Ammon's horn (tissue), 1 donor: ENCODE measurements at regions not wholly inside any gene's neighbourhood (a gene's known extent, or its start where the extent isn't known, plus 50 kb on each side); places are given as distances from the start of the nearest gene placed in this dataset.

Experiments
- DNase-seq: peaks from one replicate; pipeline ENCODE4 v3.0.0-alpha.2; 2016; ENCODE audit warnings: low spot score

DNA sequence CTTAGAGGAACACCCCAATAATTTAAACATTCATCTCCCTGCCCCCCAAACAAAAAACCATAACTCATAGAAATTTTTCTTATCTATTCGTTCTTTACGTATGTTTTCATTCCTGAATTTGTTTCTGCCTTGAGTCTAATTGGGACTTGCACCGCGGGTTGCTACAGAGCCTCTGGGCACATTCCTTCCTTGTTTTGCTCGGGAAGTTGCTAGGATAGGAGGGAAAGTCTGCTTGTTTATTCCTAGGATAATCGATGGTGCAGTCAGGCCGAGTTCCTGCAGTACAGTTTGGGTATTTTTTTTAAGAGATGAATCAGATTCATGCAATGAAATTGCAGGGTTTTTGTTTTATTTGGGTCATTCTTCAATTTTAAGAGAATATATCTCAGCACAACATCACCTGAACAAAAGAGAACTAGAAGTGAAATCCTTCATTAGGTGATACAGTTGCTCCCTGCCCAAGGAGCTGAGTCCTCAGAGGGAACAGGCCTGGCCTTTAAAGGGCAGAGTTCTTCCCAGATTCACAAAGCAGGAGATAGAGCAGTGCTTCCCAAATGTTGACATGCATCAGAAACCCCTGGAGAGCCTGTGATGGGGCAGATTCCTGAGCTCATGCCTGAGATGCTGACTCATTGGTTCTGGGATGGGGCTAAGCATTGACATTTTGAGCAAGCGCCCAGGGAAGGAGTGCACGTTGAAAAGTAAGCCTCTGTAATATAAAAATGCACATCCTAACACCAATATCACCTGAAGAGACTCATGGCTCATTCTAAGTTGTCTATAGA, 114.9 kb upstream of the FAM9B start:
- no peak for DNase-seq

DNA sequence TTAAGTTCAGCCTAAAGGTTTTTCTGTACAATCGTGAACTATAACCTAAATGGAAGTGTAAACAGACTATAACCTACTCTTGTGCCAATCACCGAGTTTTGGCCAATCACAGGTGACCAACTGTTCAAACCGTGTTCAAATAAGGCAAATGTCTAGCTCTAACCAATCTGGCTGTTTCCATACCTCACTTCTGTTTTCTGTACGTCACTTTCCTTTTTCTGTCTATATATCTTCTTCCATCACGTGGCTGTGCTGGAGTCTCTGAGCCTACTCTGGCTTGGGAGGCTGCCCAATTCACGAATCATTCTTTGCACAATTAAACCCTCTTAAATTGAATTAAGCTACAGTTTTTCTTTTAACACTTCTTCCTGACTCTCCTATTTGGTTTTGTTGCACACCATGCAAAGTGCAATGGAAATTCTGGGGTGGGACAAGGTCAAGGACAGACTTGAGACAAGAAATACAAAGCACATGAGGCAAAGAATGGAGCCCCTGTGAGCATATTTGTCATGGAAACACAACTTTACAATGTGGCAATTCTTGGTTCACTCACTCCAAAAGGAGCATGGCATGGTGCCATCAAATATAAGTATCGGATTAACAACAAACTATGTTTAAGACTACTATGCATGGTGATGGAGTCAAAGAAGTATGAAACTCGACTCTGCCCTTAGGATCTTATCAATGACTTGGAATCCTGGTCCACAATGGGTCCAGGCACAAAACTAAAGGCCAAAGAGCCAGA, 115.7 kb upstream of the FAM9B start:
- DNase-seq, result no peak

DNA sequence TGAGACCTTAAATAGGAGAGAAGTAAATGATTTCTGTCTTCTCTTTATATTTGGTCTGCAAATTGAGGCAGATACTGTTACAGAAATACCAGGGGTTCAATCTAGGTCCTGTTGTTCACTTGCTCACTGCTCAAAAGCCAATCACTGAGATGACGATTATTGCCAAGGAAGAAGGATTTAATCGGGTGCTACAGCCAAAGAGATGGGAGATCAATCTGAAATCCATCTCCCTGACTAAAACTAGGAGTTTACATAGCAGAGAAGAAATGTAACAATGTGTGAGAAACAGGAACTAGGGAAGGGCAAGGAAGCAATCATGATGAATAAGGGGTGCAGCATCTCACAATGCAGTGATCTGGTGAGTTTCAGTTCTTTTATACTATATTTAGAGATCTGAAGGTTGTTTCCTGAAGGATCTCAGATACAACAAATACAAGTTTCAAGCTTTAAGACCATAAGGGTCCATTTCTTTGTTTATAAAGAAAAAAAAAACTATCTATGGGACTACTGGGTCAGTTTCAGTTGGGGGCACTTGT, 117.9 kb upstream of the FAM9B start:
- no peak for DNase-seq

DNA sequence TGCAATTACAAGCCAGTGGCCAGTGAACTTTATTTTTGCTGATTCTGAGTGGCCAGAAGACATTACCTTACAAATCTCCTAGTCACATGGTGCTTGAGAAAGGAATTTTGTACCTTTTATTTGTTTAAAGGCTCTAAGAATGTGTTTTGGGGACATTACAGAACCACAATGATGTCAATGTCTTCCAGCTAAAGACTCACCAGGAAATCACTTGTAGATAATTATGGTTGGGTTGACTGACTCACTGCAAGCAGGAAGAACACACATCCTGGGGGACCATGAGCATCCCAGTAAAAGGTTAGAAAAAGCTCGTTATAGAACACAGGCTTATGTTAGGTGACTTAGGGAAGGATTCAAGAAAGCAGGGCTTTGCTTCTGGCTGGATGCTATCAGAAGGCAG, 119.4 kb upstream of the FAM9B start:
- DNase-seq, result no peak

DNA sequence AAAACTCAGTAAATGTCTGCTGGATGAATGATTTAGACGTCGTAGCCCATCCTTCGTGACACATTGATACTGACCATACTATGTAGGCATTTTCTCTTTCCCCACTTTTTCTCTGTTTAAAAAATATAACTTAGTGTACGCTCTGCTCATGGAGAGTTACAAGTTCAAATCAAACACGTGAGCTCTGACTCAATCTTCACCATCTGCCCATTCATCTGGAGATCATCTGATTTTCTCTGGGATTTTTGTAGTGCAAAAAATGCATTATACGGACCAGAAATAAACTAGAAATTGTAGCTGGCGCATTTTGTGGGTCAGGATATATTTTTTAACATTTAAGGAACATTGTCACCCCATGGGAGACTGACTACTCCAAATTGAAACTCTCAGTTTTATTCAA, 124.7 kb upstream of the FAM9B start:
- no peak for DNase-seq

DNA sequence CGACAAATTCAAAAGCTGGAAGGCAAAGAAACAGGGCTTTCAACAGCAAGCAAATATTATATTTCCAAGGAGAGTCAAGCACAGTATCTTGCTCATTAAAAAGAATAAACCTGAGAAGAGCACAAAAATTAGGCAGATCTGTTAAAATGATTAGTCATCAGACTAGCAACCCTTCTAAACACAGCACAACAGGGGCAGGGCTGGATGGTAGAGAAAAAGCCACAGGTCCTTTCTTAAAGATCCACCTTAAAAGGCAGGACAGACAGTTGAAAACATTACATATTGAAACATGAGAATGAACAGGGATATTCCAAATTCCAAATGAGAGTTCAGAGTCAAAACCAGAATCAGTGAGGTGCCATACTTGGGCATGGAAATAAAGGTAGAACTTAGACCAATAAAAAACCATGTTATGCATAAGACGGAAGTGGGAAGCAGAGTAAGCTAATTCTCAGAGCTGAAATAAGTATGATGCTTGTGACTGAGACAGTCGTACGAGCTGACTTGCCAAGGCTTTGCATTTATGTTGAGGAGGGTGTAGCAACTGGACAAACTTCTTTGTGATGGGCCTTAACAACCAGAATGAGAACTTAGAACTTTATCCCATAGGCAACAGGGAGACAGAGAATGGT, 126.9 kb upstream of the FAM9B start:
- DNase-seq, result no peak

DNA sequence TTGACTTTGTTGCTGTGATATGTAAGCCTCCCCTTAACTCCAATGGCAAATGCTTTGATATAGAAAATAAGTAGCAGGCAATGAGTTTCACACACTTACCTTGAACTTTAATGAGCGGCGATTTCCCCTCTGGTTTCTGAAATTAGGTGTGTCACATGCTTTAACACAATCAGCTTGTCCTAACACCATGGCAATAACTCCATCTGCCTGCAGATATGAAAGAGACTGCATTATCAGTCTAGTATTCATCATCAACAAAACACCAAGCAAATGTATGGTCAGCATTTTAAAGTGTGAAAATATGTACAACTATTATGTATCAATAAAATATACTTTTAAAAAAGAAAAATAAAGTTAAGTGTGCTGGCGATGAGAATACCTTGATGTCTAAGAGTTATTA, 128.8 kb upstream of the FAM9B start:
- no peak for DNase-seq

DNA sequence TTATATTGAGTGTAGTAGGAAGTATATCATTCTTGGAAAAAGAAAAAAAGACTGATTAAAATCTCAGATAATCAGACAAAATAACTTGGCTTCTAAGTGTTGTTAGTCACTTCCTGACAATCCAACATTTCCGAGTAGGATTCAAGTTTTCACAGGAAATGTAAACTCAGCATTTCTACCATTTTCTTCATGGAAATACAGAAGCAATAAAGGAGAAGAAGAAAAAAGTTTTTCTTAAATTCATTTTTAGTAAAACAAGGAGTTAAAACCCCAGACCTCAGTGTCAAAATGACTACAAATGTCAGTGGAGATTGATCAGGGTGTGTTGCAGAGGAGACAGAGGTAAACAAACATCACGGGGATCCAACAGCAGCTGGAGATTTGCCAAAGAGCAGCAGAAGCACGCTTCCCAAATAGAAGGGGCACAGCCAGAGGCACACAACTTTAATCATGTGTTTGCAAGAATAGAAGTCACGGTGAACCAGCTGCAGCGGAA, 129.3 kb upstream of the FAM9B start:
- DNase-seq, result no peak

DNA sequence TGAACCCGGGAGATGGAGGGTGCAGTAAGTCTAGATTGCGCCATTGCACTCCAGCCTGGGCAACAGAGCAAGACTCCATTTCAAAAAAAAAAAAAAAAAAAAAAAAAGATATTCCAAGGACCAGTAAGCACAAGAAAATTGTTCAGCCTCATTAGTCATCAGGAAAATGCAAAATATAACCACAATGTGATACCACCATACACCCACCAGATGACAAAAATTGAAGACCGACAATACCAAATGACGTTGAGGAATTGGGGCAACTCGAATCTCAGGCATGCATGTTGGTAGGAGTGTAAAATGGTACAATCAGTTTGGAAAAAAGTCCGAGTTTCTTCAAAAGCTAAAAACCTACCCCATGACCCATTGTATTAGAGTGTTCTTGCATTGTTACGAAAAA, 130.2 kb upstream of the FAM9B start:
- no peak for DNase-seq

DNA sequence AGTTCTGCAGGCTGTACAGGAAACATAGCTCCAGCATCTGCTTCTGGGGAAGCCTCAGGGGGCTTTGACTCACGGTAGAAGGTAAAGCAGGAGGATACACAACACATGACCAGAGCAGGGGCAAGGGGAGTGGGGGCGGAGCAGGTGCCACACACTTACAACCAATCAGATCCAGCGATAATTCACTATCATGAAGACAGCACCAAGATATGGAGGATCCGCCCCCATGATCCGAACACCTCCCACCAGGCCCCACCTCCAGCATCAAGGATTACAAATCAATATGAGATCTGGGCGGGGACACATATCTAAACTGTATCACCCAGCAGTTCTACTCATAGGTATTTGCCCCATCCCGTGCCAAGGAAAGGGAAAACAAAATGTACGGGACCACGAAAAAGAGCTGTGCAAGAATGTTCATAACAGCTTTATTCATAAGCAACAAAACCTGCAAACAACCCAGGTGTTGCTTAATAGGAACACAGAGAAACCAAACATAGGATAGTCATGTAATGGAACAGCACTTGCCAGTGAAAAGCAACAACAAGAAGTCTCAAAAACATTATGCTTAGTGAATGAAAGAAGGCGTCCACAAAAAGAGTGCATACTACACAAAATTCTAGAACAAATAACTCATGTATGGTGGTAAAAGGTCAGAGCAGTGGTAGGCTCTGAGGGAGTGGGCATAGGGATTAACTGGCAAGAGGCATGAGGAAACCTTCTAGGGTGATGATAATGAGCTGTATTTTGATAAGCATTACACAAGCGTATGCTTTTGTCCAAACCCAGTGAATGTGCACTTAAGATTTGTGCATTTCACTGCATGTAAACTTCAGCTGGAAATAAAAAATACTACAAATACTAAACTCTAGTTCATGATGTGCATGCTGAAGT, 130.9 kb upstream of the FAM9B start:
- no peak for DNase-seq

DNA sequence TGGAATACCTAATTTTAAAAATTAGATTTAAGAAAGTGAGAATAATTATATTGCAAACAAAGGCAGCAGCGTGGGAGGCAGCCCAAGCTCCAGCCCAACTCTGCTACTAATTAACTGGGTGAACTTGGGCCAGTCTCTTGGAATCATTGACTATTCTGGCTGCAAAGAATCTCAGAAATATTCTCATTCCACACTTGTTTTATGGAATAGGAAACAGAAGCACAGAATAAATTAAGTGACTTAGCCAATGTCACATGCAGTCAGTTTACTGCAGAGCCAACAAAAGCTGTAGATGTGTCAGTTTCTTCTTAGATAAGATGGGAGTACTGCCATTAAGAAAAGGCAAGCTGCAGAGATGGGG, 132.6 kb upstream of the FAM9B start:
- no peak for DNase-seq

DNA sequence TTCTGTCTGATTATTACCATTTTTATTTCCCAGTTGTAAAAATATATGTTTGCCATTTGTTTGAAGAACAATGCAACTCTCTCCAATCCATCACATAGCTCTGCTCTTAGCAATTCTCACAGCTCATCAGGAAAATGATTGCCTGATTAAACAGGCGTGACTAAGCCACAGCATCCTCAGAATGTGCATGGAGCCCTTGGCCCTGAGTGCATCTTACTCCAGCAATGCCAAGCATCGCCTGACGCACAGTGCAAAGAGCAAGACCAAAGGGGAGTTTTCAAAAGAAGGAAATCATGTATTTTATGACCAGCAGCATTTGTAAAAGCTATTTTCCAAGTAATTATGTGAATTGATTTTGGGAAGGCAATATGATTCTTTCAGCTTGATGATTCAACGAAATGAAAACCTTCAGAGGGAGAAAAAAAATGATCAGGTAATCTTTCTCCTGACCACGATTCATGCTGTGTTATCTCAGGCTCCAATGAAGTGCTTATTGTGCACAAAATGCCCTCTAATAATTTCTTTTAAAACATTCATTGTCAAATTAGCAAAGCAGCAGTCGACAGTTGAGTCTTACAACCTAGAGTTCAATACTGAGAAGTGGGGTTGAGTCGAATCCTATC, 138.0 kb upstream of the FAM9B start:
- DNase-seq, result no peak

DNA sequence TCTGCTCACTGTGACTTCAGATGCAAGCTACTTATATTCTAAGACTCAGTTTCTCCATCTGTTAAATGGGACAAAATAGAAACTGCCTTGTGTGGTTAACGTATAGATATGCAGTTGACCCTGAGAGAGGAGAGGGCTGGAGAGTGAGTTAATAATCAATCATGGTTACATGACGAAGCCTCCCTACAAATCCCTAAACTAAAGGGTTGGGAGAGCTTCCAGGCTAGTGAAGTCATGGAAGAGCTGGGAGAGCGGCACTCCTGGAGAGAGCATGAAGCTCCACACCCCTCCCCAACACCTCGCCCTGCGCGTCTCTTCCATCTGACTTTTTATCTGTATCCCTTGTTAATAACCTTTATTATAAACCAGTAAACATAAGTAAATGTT, 138.5 kb upstream of the FAM9B start:
- DNase-seq, result no peak

DNA sequence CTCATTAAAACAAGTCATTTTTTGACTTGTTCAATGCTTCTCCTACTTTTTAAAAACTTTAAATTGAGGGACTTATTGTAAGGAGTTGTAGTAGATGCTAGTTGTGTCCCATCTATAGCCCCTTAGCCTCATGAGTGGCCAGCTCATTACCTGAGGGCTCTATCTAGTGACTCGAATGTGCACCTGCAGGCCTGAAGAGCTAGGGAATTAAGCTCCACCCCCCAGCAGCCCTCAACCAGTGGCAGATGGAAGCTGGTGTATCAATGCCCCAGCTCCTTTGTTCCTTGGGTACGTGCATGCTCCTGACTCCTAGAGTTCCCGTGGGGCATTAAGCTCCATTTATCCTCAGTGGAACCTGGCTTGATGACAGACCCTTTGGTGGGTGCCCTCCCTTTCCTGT, 146.7 kb upstream of the FAM9B start:
- DNase-seq, result no peak

DNA sequence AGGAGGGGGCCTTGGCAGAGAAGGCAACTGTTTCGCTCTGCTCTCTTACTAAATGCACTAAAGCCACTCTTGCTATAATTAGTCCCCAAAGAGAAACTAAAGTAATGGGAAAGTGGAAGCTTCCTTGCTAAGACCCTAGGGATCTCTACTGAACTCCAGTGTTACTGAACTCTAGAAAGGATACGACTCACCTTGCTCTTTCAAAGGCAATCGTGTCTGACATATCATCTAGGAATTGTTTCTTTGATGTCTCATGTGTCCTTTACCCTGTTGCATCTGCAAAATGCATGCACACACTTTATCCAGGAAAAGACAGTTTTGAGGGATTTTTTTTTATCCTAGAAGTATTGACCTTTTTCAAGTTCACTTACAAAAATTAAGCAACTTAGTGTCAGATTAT, 148.1 kb upstream of the FAM9B start:
- no peak for DNase-seq

DNA sequence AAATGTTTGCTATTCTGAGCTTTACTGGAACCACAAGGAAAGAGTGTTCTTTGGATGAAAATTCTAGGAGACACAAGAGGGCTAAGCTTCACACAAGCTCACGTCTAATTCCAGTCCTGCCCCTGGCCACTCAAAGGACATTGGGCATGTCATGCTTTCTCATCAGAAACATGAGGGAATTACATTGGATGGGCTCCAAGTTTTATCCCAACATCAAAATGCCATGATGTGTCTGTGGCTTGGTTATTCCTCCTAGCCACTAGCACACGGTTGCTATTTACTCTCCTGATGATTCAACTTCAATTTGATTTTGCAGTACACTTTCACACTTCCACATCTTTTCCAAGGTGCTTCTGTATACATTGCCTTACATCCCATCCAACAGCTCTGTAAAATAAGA, 149.6 kb upstream of the FAM9B start:
- no peak for DNase-seq

DNA sequence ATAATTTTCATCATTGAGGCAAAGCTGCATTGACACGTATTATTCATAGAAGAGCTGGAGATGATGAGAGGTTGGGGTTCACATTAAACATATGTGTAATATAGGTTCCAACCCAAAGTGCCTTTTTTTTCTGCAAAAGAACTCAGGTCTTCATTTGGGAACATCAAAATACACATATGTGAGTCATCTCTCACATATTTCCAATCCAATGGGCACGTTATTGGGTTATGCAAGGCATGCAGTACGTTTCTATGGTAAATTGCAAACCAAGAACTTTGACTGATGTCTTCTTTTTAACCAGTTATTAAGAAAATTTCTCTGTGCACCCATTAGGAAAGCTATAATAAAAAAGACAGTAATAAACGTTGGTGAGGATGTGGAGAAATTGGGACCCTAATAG, 150.3 kb upstream of the FAM9B start:
- DNase-seq, result no peak

DNA sequence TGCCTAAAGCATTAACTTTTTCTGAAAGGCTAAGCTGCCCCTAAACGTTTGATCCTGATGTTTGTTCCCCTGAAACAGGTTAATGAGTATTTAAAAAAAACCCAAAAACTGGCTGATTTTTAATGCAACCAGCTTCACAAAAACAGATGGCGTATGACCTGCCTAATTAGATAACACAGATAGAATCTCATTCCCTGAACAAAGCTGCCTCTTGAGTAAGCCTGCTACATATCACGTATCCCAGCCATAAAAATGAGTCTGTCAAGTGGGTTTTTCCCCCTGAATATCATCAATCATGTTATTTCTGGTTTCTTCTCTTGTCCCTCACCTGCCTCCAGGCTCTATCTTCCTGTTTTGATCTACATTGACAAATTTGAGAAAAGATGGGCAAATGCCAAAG, 154.2 kb upstream of the FAM9B start:
- DNase-seq, result no peak

DNA sequence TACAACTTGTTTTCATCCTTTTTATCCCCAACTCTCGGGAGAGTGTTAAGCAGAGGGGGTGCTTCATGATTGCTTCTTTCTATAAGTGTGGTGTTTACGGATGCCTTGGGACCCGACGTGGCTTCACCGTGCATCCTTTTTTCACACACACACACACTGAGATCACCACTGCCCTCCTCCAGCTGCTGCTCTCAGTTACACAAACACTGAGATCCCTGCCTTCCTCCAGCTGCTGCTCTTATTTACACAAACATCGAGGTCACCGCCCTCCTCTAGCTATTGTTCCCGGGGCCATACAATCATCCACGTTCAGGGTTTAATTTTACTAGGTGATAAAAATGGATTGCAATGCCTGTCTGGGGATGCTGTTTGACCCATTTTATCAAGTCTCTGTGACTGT, 155.4 kb upstream of the FAM9B start:
- DNase-seq, result no peak

DNA sequence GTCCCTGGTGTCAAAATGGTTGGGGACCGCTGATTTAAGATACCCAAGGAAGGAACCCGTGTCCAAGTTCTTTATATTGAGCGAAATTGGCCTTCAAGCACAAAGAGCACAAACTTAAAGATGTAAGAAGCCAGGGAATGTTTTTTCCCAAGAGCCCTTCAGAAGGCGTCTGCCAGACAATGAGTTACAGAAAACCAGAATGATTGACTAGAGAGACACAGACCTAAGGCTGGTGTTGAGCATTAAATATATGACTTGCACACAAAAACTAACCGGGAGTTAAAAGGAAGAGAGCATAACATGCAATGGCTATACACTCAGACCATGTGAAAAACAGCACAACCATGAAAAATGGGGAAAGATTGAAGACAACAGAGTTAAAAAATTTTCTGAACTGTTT, 157.5 kb upstream of the FAM9B start:
- DNase-seq, result no peak

DNA sequence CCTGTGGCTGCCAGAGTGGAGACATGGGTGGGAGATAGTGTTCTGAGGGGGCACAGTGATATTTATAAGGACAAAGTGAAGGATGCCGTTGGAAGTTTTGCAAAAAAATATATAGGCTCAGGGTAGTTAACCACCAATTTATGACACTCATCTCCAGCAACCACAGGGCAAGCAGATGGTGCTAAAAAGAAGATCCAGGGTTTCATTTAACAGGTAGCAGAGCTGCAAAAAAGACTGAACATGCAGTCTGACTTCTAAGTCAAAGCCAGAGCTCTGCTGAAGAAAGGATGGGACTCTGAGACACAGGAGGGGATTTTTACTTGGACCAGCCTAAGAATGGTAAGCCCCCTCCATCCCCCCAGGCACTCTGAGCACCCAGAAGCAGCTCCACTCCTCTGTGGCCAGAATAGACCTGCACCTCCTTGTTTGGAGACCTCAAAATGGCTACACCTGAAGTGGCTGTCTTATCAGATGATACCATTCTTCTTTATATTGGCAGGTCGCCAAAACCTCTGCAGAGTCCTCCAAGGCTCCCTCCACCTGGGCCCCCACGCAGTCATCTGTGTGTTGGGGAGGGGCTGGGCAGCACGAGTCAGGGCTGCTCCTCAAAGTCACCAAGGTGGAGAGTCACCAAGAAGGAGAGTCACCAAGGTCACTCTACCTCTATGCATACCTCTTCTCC, 161.4 kb upstream of the FAM9B start:
- no peak for DNase-seq
